ENCODE measurements at regions not wholly inside any gene's neighbourhood (a gene's known extent, or its start where the extent isn't known, plus 50 kb on each side); places are given as distances from the start of the nearest gene placed in this dataset.
"Not testable (repeated sequence)": the region's sequence is repeated elsewhere in the genome, so short reads cannot be mapped to it uniquely, and the experiment has no call there.

- FAIRE-seq (no peak), DNase-seq (ENCODE audit: insufficient read length, low spot score) (no peak)
Observed at GRCh38 chr3:25170021-25170420, 258.0 kb upstream of the RARB start.

DNA sequence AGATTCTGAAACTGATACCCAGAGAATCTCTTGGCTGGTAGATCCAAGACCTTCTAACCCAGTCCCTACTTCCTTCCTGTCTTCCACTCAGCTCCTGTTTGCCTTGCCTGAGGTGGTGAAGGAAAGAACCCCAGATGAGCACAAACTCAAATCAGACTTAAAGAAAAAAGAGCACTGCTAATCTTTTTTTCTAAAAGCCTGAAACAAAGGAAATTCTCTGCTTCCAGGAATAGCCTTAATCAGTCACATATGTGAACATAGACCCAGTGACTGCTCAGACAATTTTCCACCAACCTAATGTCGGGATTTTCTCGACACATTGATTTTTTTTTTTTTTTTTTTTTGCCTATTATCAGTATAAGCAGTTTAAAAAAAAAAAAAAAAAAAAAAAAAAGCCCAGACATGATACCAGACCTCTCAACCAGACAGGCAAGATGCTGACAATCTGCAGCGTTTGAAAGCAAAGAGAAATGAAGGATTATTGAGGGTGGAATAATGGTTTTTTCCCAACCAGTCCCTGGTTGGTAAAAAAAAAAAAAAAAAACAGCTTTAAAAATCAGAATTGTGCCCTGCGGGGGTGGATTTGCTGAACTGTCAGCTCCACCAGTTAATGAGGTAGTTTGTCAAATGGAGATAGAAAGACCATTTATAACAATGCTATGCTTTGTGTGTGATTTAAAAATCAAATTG lies 256.8 kb upstream of the RARB start:
- FAIRE-seq (no peak), DNase-seq (ENCODE audit: insufficient read length, low spot score) (no peak)

GRCh38 chr3:25171897-25172296 lies 256.2 kb upstream of the RARB start:
- no peak for FAIRE-seq
- DNase-seq (ENCODE audit: insufficient read length, low spot score) = no peak

DNA sequence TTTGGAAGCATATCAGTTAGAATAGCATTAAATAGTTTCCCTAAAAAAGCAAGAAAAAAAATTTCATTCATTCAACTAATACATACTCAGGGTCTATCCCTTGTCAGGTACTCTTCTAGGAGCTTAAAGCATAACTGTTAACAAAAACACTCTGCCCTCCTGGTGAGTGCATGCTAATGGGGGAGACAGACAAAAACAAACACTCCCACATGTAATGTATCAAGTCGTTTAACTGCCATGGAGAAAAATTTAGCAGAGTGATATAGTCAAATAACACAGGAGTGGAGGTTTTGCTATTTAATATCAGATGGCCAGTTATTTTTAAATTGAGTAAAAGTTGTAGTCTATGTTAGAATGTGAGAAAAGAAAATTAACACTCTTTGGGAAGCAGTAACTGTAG lies 254.5 kb upstream of the RARB start:
- no peak for FAIRE-seq
- no peak for DNase-seq (ENCODE audit: insufficient read length, low spot score)

GRCh38 chr3:25174251-25174650 lies 253.8 kb upstream of the RARB start:
- FAIRE-seq (no peak), DNase-seq (ENCODE audit: insufficient read length, low spot score) (no peak)

- no peak for FAIRE-seq
Observed at GRCh38 chr3:25177041-25177440, 251.0 kb upstream of the RARB start.

DNA sequence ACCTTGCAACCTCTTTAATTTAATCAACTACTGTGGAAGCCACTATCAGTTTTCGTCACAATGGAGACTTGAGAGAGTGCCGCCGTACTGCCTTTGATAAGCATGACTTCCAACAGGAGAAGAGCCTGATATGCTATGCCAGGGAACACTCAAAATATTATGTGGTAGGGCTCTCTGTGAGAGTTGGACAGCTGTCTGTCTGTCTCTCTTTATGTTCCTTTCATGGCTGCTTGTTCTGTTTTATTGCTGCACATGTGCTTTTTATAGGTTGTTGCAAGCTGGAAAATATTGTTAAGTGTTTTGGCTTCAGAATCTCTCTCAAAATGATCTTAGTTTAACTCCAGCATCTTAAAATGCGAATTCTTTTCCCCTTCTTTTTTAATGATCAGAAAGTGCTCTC lies 249.4 kb upstream of the RARB start:
- DNase-seq (ENCODE audit: insufficient read length, low spot score) = no peak
- FAIRE-seq = no peak

More at GRCh38 chr3:25177041-25177440, 251.0 kb upstream of the RARB start:
- no peak for DNase-seq (ENCODE audit: insufficient read length, low spot score)

GRCh38 chr3:25181096-25181495 lies 247.0 kb upstream of the RARB start:
- no peak for DNase-seq (ENCODE audit: insufficient read length, low spot score)
- FAIRE-seq = no peak

DNA sequence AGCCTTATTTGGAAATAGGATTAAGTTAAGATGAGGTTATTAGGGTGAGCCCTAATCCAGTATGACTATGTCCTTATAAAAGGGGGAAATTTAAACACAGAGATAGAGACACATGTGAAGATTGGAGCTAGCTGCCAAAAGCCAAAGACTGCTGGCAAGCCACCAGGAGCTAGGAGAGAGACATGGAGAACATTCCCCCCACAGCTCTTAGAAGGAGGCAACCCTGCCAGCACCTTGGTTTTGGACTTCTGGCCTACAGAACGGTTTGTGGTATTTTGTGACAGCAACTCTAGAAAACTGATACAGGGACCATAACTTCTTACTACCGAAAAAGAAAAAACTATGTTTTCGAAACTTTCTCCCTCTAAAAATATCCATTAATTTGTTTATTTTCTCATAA lies 245.3 kb upstream of the RARB start:
- no peak for DNase-seq (ENCODE audit: insufficient read length, low spot score)
- no peak for FAIRE-seq

- FAIRE-seq = no peak
Observed at GRCh38 chr3:25184641-25185250, 243.3 kb upstream of the RARB start.

GRCh38 chr3:25191673-25192072 lies 236.4 kb upstream of the RARB start:
- no peak for FAIRE-seq
- no peak for DNase-seq (ENCODE audit: insufficient read length, low spot score)

More at GRCh38 chr3:25184641-25185250, 243.3 kb upstream of the RARB start:
- no peak for DNase-seq (ENCODE audit: insufficient read length, low spot score)

DNA sequence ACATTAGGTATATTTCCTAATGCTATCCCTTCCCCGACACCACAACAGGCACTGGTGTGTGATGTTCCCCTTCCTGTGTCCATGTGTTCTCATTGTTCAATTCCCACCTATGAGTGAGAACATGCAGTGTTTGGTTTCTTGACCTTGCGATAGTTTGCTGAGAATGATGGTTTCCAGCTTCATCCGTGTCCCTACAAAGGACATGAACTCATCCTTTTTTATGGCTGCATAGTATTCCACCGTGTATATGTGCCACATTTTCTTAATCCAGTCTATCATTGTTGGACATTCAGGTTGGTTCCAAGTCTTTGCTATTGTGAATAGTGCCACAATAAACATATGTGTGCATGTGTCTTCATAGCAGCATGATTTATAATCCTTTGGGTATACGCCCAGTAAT lies 228.5 kb upstream of the RARB start:
- not testable (repeated sequence) for FAIRE-seq; DNase-seq (ENCODE audit: insufficient read length, low spot score)

GRCh38 chr3:25212736-25213135 lies 215.3 kb upstream of the RARB start:
- DNase-seq (ENCODE audit: insufficient read length, low spot score) = no peak
- FAIRE-seq = no peak

DNA sequence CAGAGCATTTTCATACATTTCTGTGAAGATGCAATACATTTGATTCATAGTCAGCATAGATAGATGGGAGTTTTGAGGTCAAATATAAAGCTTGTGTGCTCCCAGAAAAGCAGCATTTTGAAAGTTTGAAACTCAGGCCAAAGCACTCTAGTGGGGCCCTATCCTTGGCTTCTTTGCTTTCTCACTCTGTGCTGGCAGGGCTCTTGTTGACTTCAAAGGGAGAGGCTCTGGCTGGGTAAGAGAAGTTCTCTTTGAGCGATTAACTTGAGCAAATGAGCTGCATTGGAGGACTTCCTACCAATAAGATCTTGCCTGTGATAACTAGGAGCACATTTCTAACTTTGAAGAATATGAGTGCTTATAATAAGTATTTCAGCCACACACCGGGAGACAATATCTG lies 214.0 kb upstream of the RARB start:
- DNase-seq (ENCODE audit: insufficient read length, low spot score) (no peak), FAIRE-seq (no peak)

DNA sequence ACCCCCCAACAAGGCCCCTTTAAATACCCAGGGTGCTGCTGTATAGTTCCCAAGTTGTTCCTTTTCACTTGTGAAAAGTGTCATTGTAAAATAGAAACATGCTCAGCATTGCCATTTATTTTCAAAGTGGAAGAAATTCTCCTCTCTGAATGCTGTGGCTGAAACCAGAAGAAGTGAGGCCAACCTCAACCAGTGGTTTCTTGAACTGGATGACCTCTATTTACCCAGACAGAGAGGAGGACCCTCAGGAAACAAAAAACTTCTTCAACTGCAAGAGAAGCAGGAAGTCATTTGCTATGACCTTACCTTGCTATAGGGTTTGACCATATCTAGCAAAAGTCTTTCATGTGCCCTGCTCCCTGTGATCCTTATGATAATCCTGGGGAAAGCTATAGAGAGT lies 209.7 kb upstream of the RARB start:
- no peak for FAIRE-seq
- no peak for DNase-seq (ENCODE audit: insufficient read length, low spot score)

GRCh38 chr3:25226747-25227146 lies 201.3 kb upstream of the RARB start:
- FAIRE-seq (no peak), DNase-seq (ENCODE audit: insufficient read length, low spot score) (no peak)

DNA sequence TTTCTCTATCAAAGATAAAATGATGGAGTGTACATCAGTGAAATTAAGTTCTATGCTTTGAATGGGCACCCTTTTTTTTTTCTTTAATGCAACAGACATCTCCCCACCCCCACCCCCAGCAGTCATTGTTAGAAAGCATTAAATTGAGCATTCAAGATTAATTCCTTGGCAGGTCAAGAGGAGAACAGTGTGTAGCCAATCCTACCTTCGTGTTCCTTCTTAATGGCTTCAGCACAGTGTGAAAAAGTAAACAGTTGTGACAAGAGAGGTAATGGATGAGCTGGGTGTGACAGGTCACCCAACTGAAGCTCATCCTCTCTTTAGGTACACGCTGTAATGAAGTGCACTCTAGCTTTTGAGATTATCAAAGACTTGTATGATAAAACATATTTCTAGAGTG lies 198.5 kb upstream of the RARB start:
- DNase-seq (ENCODE audit: insufficient read length, low spot score) (no peak), FAIRE-seq (no peak)

DNA sequence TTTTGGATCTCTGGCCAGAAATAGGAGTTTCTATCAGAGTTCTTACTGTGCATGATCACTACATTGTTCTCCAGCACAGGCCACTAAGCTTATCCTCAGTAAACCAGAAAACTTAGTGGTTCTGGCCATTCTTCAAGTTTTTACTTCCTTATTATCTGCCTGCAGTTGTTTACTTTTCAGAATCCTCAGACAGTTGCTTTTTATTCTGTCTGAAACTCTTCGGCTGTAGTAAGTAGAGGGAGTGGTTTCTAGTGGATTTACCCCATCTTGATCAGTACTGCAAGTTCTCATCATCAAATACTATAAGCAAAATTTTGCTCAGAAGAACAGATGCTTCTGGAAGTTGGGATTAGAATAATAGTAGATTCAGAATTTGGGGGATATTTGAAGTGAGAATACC lies 193.0 kb upstream of the RARB start:
- FAIRE-seq = no peak
- DNase-seq (ENCODE audit: insufficient read length, low spot score) = no peak

GRCh38 chr3:25235466-25235865 lies 192.6 kb upstream of the RARB start:
- DNase-seq (ENCODE audit: insufficient read length, low spot score) (no peak), FAIRE-seq (no peak)

DNA sequence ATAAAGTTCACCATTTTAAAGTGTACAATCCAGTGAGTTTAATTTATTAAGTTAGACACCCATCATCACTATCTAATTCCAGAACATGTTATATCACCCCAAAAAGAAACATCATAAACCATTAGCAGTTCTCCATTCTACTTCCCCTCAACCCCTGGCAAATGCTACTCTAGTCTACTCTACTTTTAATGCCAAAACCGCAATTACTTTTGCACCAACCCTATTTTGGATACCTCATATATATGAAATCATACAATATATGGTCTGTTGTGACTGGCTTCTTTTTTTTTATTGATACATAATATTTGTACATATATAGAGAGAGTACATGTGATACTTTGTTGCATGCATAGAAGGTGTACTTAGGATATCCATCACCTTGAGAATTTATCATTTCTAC lies 190.5 kb upstream of the RARB start:
- DNase-seq (ENCODE audit: insufficient read length, low spot score) = no peak
- FAIRE-seq = no peak

DNA sequence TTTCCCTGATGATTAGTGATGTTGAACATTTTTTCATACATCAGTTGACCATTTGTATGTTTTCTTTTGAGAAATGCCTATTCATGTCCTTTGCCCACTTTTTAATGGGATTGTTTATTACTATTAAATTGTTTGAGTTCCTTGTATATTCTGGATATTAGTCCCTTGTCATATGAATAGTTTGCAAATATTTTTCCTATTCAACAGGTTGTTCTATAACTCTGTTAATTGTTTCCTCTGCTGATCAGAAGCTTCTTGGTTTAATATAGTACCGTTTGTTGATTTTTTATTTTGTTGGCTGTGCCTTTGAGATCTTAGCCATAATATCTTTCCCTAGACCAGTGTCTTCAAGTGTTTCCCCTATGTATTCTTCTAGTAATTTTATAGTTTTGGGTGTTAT lies 189.0 kb upstream of the RARB start:
- DNase-seq (ENCODE audit: insufficient read length, low spot score) = no peak
- FAIRE-seq = no peak

DNA sequence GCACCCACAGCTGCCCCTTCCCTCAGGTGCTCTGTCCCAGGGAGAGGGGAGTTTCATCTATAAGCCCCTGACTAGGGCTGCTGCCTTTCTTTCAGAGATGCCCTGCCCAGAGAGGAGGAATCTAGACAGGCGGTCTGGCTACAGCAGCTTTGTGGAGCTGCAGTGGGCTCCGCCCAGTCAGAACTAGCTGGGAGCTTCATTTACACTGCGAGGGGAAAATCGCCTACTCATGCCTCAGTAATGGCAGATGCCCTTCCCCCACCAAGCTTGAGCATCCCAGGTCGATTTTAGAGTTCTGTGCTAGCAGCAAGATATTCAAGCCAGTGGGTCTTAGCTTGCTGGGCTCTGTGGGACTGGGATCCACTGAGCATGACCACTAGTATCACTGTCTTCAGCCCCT lies 181.2 kb upstream of the RARB start:
- FAIRE-seq (no peak), DNase-seq (ENCODE audit: insufficient read length, low spot score) (no peak)

DNA sequence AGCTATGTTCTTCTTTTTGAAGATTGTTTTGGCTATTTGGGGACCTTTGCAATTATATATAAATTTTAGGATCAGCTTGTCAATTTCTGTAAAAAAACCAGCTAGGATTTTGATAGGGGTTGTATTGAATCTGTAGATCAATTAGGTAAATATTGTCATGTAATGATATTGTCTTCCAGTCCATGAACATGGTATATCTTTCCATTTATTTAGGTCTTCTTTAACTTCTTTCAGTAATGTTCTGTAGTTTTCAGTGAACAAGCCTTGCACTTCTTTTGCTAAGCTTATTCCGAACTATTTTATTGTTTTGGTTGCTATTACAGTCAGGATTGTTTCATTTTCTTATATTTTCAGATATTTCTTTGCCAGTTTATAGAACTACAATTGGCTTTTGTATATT lies 175.8 kb upstream of the RARB start:
- no peak for FAIRE-seq
- DNase-seq (ENCODE audit: insufficient read length, low spot score) = no peak
